ENCODE measurements at regions not wholly inside any gene's neighbourhood (a gene's known extent, or its start where the extent isn't known, plus 50 kb on each side); places are given as distances from the start of the nearest gene placed in this dataset.

GRCh38 chr17:69605571-69605970 is 191.1 kb downstream of the MAP2K6 start:
- no peak for DNase-seq (ENCODE audit: low spot score)

- DNase-seq (ENCODE audit: low spot score), result no peak
These were observed 191.8 kb downstream of the MAP2K6 start for GRCh38 chr17:69606142-69606800.

GRCh38 chr17:69607162-69607834 is 192.8 kb downstream of the MAP2K6 start:
- peak; percentile 70 for DNase-seq (ENCODE audit: low spot score)

GRCh38 chr17:69608141-69608540 is 193.6 kb downstream of the MAP2K6 start:
- no peak for DNase-seq (ENCODE audit: low spot score)

- DNase-seq (ENCODE audit: low spot score), result no peak
These were observed 194.4 kb downstream of the MAP2K6 start for GRCh38 chr17:69608808-69609472.

GRCh38 chr17:69609473-69610305 is 195.2 kb downstream of the MAP2K6 start:
- no peak for DNase-seq (ENCODE audit: low spot score)

GRCh38 chr17:69620363-69620762 is 205.9 kb downstream of the MAP2K6 start:
- no peak for DNase-seq (ENCODE audit: low spot score)

- no peak for DNase-seq (ENCODE audit: low spot score)
These were observed 211.0 kb downstream of the MAP2K6 start for GRCh38 chr17:69625474-69625873.

- no peak for DNase-seq (ENCODE audit: low spot score)
These were observed 215.6 kb downstream of the MAP2K6 start for GRCh38 chr17:69630056-69630635.

GRCh38 chr17:69634844-69635243 is 220.3 kb downstream of the MAP2K6 start:
- no peak for DNase-seq (ENCODE audit: low spot score)

- no peak for DNase-seq (ENCODE audit: low spot score)
These were observed 223.1 kb downstream of the MAP2K6 start for GRCh38 chr17:69637446-69638156.

GRCh38 chr17:69639096-69639495 is 224.6 kb downstream of the MAP2K6 start:
- no peak for DNase-seq (ENCODE audit: low spot score)

- DNase-seq (ENCODE audit: low spot score), result no peak
These were observed 225.6 kb downstream of the MAP2K6 start for GRCh38 chr17:69640073-69640472.

- DNase-seq (ENCODE audit: low spot score), result no peak
These were observed 229.2 kb downstream of the MAP2K6 start for GRCh38 chr17:69643686-69644085.

- DNase-seq (ENCODE audit: low spot score), result no peak
These were observed 232.2 kb downstream of the MAP2K6 start for GRCh38 chr17:69646729-69647128.

GRCh38 chr17:69650881-69651280 is 236.4 kb downstream of the MAP2K6 start:
- no peak for DNase-seq (ENCODE audit: low spot score)

- DNase-seq (ENCODE audit: low spot score), result no peak
These were observed 237.4 kb downstream of the MAP2K6 start for GRCh38 chr17:69651921-69652320.

GRCh38 chr17:69654981-69655855 is 240.7 kb downstream of the MAP2K6 start:
- DNase-seq (ENCODE audit: low spot score), result no peak

- no peak for DNase-seq (ENCODE audit: low spot score)
These were observed 241.4 kb downstream of the MAP2K6 start for GRCh38 chr17:69655902-69656301.

GRCh38 chr17:69669441-69670178 is 255.1 kb downstream of the MAP2K6 start:
- DNase-seq (ENCODE audit: low spot score), result no peak
